Loucy (cell line): ENCODE measurements at regions not wholly inside any gene's neighbourhood (a gene's known extent, or its start where the extent isn't known, plus 50 kb on each side); places are given as distances from the start of the nearest gene placed in this dataset.

ENCODE experiments used
- EZH2phosphoT487 ChIP-seq: fragments of 200-600 bp; IDR thresholded peaks from 2 replicates; pipeline ENCODE4 v1.6.1; 2018; ENCODE audit warnings: antibody characterized with exemption, mild to moderate bottlenecking, moderate library complexity, borderline replicate concordance
- TF ChIP-seq, protein P1 (sequence below): fragments of 200-600 bp; sonication (generic); conservative IDR thresholded peaks from 2 replicates; pipeline ENCODE4 v1.5.1; 2014; ENCODE audit warnings: mild to moderate bottlenecking, antibody characterized with exemption, low read length

DNA sequence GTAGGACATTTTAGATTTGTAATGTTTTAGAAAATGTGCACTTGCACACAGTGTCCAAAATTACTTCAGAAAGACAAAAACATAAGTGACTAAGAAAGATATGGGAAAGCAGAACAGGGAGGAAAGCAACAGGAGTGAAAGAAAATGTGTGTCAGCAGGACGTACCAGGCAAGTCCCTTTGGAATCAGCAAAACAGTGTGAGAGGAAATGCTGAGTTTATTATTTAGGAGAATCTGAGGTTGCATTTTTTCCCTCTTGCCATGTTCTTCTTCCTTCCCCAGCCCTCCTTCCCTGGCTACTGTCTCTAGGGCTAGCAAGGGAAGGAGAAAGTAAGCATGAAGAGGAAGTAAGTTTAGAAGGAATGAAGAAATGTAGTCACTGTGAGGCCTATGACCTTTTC lies 67.7 kb upstream of the CD163 start:
- TF ChIP-seq, protein P1, sequence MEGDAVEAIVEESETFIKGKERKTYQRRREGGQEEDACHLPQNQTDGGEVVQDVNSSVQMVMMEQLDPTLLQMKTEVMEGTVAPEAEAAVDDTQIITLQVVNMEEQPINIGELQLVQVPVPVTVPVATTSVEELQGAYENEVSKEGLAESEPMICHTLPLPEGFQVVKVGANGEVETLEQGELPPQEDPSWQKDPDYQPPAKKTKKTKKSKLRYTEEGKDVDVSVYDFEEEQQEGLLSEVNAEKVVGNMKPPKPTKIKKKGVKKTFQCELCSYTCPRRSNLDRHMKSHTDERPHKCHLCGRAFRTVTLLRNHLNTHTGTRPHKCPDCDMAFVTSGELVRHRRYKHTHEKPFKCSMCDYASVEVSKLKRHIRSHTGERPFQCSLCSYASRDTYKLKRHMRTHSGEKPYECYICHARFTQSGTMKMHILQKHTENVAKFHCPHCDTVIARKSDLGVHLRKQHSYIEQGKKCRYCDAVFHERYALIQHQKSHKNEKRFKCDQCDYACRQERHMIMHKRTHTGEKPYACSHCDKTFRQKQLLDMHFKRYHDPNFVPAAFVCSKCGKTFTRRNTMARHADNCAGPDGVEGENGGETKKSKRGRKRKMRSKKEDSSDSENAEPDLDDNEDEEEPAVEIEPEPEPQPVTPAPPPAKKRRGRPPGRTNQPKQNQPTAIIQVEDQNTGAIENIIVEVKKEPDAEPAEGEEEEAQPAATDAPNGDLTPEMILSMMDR, result no peak
- TF ChIP-seq EZH2phosphoT487, result no peak
